ENCODE measurements at regions not wholly inside any gene's neighbourhood (a gene's known extent, or its start where the extent isn't known, plus 50 kb on each side); places are given as distances from the start of the nearest gene placed in this dataset.

GRCh38 chr10:107880185-107880584 is 715.7 kb upstream of the SORCS1 start:
- TF ChIP-seq, protein P1, sequence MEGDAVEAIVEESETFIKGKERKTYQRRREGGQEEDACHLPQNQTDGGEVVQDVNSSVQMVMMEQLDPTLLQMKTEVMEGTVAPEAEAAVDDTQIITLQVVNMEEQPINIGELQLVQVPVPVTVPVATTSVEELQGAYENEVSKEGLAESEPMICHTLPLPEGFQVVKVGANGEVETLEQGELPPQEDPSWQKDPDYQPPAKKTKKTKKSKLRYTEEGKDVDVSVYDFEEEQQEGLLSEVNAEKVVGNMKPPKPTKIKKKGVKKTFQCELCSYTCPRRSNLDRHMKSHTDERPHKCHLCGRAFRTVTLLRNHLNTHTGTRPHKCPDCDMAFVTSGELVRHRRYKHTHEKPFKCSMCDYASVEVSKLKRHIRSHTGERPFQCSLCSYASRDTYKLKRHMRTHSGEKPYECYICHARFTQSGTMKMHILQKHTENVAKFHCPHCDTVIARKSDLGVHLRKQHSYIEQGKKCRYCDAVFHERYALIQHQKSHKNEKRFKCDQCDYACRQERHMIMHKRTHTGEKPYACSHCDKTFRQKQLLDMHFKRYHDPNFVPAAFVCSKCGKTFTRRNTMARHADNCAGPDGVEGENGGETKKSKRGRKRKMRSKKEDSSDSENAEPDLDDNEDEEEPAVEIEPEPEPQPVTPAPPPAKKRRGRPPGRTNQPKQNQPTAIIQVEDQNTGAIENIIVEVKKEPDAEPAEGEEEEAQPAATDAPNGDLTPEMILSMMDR (IDR thresholded peaks at IDR 0.05): no peak
- TF ChIP-seq POLR2A (IDR thresholded peaks at IDR 0.05; ENCODE audit: low read depth): no peak
